ENCODE measurements at regions not wholly inside any gene's neighbourhood (a gene's known extent, or its start where the extent isn't known, plus 50 kb on each side); places are given as distances from the start of the nearest gene placed in this dataset.
"Not testable (repeated sequence)": the region's sequence is repeated elsewhere in the genome, so short reads cannot be mapped to it uniquely, and the experiment has no call there.

DNA sequence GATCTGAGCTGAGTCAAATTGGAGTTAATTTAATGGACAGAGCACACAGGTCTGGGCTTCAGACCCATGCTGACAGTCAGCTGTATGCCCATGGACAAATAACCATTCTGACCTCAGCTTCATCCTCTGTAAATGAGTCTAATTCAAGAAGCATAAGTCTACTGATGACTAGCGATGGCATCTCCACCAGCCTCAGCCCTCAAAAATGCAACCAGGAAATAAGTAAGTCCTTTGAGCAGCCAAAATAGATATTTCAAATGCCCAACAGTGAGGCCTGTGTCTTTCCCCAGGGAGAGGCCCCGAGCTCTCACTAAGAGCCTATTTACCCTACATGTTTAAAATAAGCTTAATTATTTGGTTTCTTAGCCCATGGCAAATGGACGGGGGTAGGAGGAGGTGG lies 114.2 kb upstream of the MTHFD1L start:
- TF ChIP-seq, protein P1, sequence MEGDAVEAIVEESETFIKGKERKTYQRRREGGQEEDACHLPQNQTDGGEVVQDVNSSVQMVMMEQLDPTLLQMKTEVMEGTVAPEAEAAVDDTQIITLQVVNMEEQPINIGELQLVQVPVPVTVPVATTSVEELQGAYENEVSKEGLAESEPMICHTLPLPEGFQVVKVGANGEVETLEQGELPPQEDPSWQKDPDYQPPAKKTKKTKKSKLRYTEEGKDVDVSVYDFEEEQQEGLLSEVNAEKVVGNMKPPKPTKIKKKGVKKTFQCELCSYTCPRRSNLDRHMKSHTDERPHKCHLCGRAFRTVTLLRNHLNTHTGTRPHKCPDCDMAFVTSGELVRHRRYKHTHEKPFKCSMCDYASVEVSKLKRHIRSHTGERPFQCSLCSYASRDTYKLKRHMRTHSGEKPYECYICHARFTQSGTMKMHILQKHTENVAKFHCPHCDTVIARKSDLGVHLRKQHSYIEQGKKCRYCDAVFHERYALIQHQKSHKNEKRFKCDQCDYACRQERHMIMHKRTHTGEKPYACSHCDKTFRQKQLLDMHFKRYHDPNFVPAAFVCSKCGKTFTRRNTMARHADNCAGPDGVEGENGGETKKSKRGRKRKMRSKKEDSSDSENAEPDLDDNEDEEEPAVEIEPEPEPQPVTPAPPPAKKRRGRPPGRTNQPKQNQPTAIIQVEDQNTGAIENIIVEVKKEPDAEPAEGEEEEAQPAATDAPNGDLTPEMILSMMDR (IDR thresholded peaks at IDR 0.05; ENCODE audit: low read depth, low read length, missing control alignments) = no peak
- no peak overlapping the region for H3K4me3 ChIP-seq (ENCODE audit: low read depth, low read length)
- no peak for DNase-seq (ENCODE audit: low read depth)

DNA sequence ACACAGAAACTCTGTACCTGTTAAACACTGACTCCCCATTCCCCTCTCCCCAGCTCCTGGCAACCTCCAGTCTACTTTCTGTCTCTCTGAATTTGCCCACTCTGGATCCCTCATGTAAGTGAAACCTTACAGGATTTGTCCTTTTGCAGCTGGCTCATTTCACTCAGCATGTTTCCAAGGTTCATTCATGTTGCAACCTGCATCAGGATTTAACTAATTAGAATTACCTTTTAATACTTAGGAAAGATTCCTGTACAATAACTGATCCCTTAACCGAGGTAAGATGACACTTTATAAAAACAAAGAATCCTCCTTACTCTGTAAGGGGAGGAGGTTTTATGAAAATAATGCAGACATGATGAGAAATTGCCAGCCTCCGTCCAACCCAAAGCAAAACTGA lies 113.1 kb upstream of the MTHFD1L start:
- DNase-seq (ENCODE audit: low read depth) = no peak
- no peak overlapping the region for H3K4me3 ChIP-seq (ENCODE audit: low read depth, low read length)
- TF ChIP-seq, protein P1 (IDR thresholded peaks at IDR 0.05; ENCODE audit: low read depth, low read length, missing control alignments) = no peak

DNA sequence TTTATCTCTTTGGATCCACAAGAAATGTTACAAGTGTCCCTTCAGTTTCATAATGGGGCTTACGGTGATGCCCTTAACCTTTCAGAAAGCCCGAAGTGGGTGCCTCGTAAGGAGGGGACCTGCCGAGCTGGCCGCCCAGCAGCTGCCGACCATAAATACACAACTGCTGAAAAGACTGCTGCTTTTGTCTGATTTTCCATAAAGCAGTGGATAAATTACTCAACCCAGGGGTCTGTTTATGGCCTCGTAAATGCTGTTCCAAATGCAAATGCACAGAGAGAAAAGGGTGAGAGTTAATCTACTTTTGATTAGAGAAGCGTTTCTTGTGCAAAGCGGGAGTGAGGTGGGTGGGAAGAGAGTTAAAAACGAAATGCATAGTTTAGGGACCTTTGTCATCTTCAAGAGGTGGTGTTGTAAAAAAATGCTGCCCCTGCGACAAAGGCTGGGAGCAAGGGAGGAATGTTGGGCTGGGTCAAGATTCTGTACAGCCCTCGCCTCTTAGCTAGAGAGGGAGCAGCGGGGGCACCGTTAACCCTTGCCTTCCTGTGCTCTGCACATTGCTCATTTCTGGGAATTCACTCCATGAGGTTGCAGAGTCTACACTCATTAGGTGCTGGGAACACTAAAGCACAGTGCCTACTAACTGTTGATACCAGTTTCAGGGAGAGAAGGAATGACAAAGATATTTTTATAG lies 112.0 kb upstream of the MTHFD1L start:
- H3K4me3 ChIP-seq (ENCODE audit: low read depth, low read length) = no peak overlapping the region
- no peak for DNase-seq (ENCODE audit: low read depth)
- TF ChIP-seq, protein P1 (IDR thresholded peaks at IDR 0.05; ENCODE audit: low read depth, low read length, missing control alignments) = no peak

DNA sequence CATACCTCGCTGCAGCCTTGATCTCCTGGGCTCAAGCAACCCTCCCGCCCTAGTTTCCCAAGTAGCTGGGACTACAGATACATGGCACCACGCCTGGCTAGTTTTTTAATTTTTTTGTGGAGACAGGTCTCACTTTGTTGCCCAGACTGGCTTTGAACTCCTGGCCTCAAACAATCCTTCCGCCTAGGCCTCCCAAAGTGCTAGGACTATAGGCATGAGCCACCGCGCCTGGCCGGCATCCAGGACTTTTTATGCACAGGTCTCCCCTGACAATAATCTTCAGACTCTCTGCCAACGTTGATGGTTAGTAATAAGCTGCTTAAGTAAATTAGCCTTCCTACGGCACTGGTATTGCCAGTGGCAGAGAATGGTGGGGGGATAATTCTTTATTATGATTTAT lies 110.5 kb upstream of the MTHFD1L start:
- DNase-seq (ENCODE audit: low read depth) = no peak
- TF ChIP-seq, protein P1 (IDR thresholded peaks at IDR 0.05; ENCODE audit: low read depth, low read length, missing control alignments) = no peak
- H3K4me3 ChIP-seq (ENCODE audit: low read depth, low read length) = no peak overlapping the region

DNA sequence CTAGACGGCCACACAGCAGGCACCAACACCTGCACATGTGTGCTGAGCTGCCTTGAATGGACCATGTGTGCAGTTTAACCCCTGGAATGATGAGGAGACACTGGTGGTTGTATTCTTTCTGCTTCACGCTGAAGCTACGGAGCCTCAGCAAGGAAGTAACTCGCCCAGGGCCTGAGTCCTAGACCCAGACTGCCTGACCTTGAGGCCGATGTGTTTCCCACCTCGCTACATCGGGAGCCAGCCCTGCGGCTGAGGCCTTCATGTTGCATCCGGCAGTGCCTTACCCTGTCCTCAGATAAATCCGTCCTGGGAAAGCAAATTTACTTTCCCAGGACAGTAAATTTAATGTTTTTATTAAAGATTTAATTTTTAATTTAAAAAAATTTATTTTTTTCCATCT lies 110.0 kb upstream of the MTHFD1L start:
- H3K4me3 ChIP-seq (ENCODE audit: low read depth, low read length) = no peak overlapping the region
- TF ChIP-seq, protein P1 (IDR thresholded peaks at IDR 0.05; ENCODE audit: low read depth, low read length, missing control alignments) = no peak
- no peak for DNase-seq (ENCODE audit: low read depth)

DNA sequence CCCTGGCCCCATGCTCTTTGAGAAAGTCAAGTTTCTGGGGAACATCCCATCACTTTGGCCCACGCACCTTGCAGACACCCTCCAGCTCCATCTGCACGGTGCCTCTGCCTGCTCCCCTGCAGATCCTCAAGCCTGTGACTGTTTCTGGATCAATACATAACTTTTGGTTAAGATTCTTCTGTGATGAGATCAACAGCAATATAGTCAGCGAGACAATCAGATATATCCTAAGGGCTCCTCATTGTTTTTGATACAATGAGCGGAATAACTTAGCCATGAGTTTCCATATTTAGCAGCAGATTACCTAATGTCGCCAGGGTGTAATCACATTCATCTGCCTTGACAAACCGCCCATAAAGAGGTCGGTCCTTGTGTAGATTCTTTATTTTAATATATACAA lies 109.3 kb upstream of the MTHFD1L start:
- TF ChIP-seq, protein P1 (IDR thresholded peaks at IDR 0.05; ENCODE audit: low read depth, low read length, missing control alignments) = no peak
- no peak for DNase-seq (ENCODE audit: low read depth)
- no peak overlapping the region for H3K4me3 ChIP-seq (ENCODE audit: low read depth, low read length)

DNA sequence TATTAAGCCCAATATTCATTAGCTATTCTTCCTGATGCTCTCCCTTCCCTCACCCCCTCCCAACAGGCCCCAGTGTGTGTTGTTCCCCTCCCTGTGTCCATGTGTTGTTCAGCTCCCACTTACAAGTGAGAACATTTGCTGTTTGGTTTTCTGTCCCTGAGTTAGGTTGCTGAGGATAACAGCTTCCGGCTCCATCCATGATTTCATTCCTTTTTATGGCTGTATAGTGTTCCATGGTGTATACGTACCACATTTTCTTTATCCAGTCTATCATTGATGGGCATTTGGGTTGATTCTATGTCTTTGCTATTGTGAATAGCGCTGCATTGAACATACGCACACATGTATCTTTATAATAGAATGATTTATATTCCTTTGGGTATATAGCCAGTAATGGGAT lies 107.7 kb upstream of the MTHFD1L start:
- H3K4me3 ChIP-seq (ENCODE audit: low read depth, low read length); DNase-seq (ENCODE audit: low read depth): not testable (repeated sequence)

Data from GM12864 (cell line).